ENCODE measurements at regions not wholly inside any gene's neighbourhood (a gene's known extent, or its start where the extent isn't known, plus 50 kb on each side); places are given as distances from the start of the nearest gene placed in this dataset.

DNA sequence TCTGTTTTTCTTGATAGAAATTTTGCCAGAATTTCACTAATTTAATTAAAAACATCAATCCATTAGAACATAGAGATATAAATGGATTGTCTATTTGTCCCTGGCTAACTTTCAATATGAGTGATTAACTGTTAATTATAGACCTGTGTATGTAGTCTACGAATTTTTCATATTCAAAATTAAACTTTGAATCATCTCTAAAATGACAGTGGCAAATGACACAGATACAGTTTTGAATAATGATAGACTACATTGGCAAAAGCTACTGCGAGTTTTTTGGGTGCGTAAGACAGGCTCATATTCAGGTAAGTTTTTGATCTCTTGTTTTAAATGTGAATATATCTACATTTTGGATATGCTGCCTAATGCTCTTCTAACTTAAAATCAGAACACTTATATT, 86.0 kb upstream of the TBC1D5 start:
- no peak for TF ChIP-seq EP300 (IDR thresholded peaks at IDR 0.05; ENCODE audit: borderline replicate concordance)
- no peak for TF ChIP-seq REST (IDR thresholded peaks at IDR 0.05; ENCODE audit: low read depth)
- TF ChIP-seq CREB1 (IDR thresholded peaks at IDR 0.05; ENCODE audit: low read depth) = no peak
- TF ChIP-seq NFIC (IDR thresholded peaks at IDR 0.05) = no peak
- TF ChIP-seq CEBPB (IDR thresholded peaks at IDR 0.05) = no peak
- TF ChIP-seq EGR1 (IDR thresholded peaks at IDR 0.05) = no peak
- TF ChIP-seq TAF1 (IDR thresholded peaks at IDR 0.05; ENCODE audit: low read depth) = no peak
- no peak for TF ChIP-seq YY1 (IDR thresholded peaks at IDR 0.05; ENCODE audit: low read depth)
- TF ChIP-seq MAX (IDR thresholded peaks at IDR 0.05) = no peak
- no peak for TF ChIP-seq RAD21 (IDR thresholded peaks at IDR 0.05; ENCODE audit: low read depth)
- no peak for TF ChIP-seq TEAD4 (IDR thresholded peaks at IDR 0.05)
- no peak for TF ChIP-seq FOXM1 (IDR thresholded peaks at IDR 0.05; ENCODE audit: borderline replicate concordance, low read depth)
- TF ChIP-seq USF1 (IDR thresholded peaks at IDR 0.05) = no peak
- no peak for TF ChIP-seq ZBTB7A (IDR thresholded peaks at IDR 0.05; ENCODE audit: low read depth)

Data from Ishikawa (cell line).